ENCODE measurements at regions not wholly inside any gene's neighbourhood (a gene's known extent, or its start where the extent isn't known, plus 50 kb on each side); places are given as distances from the start of the nearest gene placed in this dataset.

- TF ChIP-seq CTCF (IDR thresholded peaks at IDR 0.05) (no peak), EP300 (IDR thresholded peaks at IDR 0.05) (no peak)
Observed at GRCh38 chr5:23353286-23353685, 154.1 kb upstream of the PRDM9 start.
